Calu3 (cell line): ENCODE measurements at regions not wholly inside any gene's neighbourhood (a gene's known extent, or its start where the extent isn't known, plus 50 kb on each side); places are given as distances from the start of the nearest gene placed in this dataset.

Experiments used
- BruUV-seq: library from RNA; stranded (reverse); fragments of 400-500 nt; replicated peaks from 2 replicates; lab custom pipeline; 2021; lab: Mats Ljungman, UMichigan
- CTCF ChIA-PET: fragments of 300-600 bp; sonication (Branson Sonifier 250); formaldehyde crosslinking; loops from one replicate; lab custom pipeline; 2022; ENCODE audit warnings: antibody characterized with exemption; lab: Charles Lee
- DNase-seq: peaks from one replicate; pipeline ENCODE4 v3.0.0; 2022
- H3K27ac Mint-ChIP-seq: one replicate; pipeline ENCODE4 v1.8.0; 2022; ENCODE audit warnings: mixed read lengths; ENCODE audit not compliant: unreplicated experiment
- H3K27me3 Mint-ChIP-seq: one replicate; pipeline ENCODE4 v1.8.0; 2022; ENCODE audit warnings: mixed read lengths; ENCODE audit not compliant: unreplicated experiment
- H3K36me3 Mint-ChIP-seq: one replicate; pipeline ENCODE4 v1.8.0; 2022; ENCODE audit warnings: mild to moderate bottlenecking, moderate library complexity, mixed read lengths; ENCODE audit not compliant: insufficient read depth, unreplicated experiment
- H3K4me1 Mint-ChIP-seq: one replicate; pipeline ENCODE4 v1.8.0; 2022; ENCODE audit warnings: mild to moderate bottlenecking, low read depth, mixed read lengths; ENCODE audit not compliant: unreplicated experiment
- H3K4me3 Mint-ChIP-seq: one replicate; pipeline ENCODE4 v1.8.0; 2022; ENCODE audit warnings: mild to moderate bottlenecking, low read depth, moderate library complexity, mixed read lengths; ENCODE audit not compliant: unreplicated experiment
- H3K9me3 Mint-ChIP-seq: one replicate; pipeline ENCODE4 v1.8.0; 2022; ENCODE audit warnings: low read depth, mixed read lengths; ENCODE audit not compliant: unreplicated experiment
- CTCF ChIP-seq: fragments of 200-600 bp; IDR thresholded peaks from one replicate; pipeline ENCODE4 v1.8.0; 2022; ENCODE audit warnings: antibody characterized with exemption; ENCODE audit not compliant: unreplicated experiment
- intact Hi-C: fragments of 100-400 bp; cut with micrococcal nuclease; formaldehyde crosslinking; loops from one replicate; pipeline ENCODE4 v1.10.0; 2022; ENCODE audit not compliant: unreplicated experiment

DNA sequence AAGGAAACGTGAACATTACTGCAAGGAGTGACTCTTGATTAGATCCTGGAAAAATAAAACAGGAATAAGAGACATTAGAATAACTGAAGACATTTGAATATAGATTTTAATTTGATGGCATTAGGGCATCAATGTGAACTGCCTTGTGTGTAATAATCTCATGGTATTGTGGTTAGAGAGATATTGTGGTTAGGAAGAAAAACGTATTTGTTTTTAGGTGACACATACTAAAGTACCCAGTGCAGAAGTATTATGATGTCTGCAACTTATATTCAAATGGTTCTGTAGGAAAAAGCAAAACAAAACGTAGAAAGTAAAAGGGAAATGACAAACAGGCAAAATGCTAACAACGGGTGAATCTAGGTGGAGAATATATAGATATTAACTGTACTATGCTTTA, 65.9 kb upstream of the OGFRL1 start:
- H3K4me3 Mint-ChIP-seq: no peak overlapping the region
- H3K36me3 Mint-ChIP-seq: no peaks in the 10 kb centered on the region
- CTCF ChIA-PET: no interaction called here
- H3K27ac Mint-ChIP-seq: no peak overlapping the region
- intact Hi-C loops: no loop called here
- no peak for TF ChIP-seq CTCF
- BruUV-seq: no TSS peak
- DNase-seq: no peak
- H3K27me3 Mint-ChIP-seq: no peaks in the 10 kb centered on the region
- H3K4me1 Mint-ChIP-seq: peaks cover 8% of the 10 kb centered on the region
- H3K9me3 Mint-ChIP-seq: no peaks in the 10 kb centered on the region

DNA sequence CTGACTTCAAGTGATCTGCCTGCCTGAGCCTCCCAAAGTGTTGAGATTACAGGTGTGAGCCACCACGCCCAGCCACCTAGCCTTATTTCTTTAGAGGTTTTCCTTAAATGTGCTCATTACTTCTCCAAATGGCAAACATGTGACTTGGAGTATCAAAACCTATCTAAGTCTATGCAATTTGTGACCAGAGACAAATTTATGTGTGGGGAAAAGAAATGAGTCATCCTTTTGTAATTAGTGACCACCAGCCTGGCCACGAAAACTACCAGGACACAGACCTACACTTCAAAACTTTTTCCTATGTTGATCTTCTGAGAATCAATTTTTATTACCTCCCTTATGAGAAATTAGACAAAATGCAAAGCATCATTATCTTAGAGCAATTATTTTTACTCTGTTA, 64.6 kb upstream of the OGFRL1 start:
- Mint-ChIP-seq H3K9me3 (no peaks in the 10 kb centered on the region), H3K4me3 (no peak overlapping the region), H3K27me3 (no peaks in the 10 kb centered on the region), H3K27ac (no peak overlapping the region), H3K4me1 (peaks cover 19% of the 10 kb centered on the region), H3K36me3 (no peaks in the 10 kb centered on the region)
- DNase-seq: no peak
- intact Hi-C loops: no loop called here
- no peak for TF ChIP-seq CTCF
- no TSS peak for BruUV-seq
- CTCF ChIA-PET: no interaction called here

DNA sequence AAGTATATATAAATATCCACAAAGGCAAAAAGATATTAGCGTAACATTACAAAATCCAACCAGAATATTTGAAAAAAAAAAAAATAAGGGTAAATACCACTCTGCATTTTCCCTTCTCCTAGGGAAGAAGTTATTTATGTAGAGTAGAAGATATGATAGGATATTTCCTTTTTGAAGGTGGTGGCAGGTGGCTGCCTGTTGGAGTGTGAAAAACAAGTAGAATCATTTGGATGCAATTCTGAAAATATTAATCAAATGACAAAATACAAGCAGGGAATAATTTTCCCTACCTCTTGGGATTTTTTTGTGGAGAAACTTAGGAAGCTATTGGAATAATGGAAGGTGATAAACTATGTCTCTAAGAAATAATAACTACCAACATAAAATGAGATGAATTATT, 62.5 kb upstream of the OGFRL1 start:
- TF ChIP-seq CTCF: no peak
- H3K27ac Mint-ChIP-seq: no peak overlapping the region
- CTCF ChIA-PET: no interaction called here
- intact Hi-C loops: no loop called here
- H3K4me1 Mint-ChIP-seq: peaks cover 23% of the 10 kb centered on the region
- DNase-seq: no peak
- BruUV-seq: no TSS peak
- H3K9me3 Mint-ChIP-seq: no peaks in the 10 kb centered on the region
- H3K4me3 Mint-ChIP-seq: no peak overlapping the region
- no peaks in the 10 kb centered on the region for H3K27me3 Mint-ChIP-seq
- H3K36me3 Mint-ChIP-seq: no peaks in the 10 kb centered on the region

DNA sequence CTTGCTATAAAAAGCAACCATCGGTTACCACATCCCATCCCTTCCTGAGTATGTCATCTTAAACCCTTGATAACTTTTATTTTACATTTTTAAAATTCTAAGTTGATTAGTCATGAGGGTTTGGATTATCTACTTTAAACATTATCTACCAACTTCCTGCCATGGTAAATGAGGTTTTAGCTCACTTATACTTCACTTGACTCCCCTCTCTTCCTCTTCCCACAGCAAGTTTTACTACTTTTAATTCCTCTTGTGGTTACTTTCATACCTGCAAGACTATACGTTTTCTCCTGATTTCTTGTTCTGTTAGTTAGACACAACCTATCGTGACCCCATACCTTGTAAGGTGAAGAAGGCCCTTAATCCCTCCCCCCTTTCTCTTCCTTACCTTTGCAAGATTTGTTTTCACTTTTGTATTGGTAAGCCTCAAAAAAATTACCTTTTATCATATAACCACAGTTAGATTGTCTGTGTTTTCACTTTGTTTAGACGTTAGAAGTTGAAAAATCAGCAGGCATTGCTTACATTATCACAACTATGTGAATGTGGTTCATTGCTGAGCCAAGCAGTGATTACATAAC, 60.1 kb upstream of the OGFRL1 start:
- no peak for DNase-seq
- Mint-ChIP-seq H3K4me1 (peaks cover 23% of the 10 kb centered on the region), H3K9me3 (no peaks in the 10 kb centered on the region), H3K4me3 (no peak overlapping the region), H3K36me3 (no peaks in the 10 kb centered on the region), H3K27ac (no peak overlapping the region), H3K27me3 (no peaks in the 10 kb centered on the region)
- TF ChIP-seq CTCF: no peak
- CTCF ChIA-PET: no interaction called here
- BruUV-seq: no TSS peak
- intact Hi-C loops: no loop called here
